Right forelimb (tissue), 1 donor: ENCODE measurements at regions not wholly inside any gene's neighbourhood (a gene's known extent, or its start where the extent isn't known, plus 50 kb on each side); places are given as distances from the start of the nearest gene placed in this dataset.

Source experiments
- DNase-seq: peaks from one replicate; pipeline ENCODE4 v3.0.0-alpha.2; 2018

- no peak for DNase-seq
Observed at GRCh38 chr1:217373761-217374701, 256.9 kb downstream of the GPATCH2 start.

DNA sequence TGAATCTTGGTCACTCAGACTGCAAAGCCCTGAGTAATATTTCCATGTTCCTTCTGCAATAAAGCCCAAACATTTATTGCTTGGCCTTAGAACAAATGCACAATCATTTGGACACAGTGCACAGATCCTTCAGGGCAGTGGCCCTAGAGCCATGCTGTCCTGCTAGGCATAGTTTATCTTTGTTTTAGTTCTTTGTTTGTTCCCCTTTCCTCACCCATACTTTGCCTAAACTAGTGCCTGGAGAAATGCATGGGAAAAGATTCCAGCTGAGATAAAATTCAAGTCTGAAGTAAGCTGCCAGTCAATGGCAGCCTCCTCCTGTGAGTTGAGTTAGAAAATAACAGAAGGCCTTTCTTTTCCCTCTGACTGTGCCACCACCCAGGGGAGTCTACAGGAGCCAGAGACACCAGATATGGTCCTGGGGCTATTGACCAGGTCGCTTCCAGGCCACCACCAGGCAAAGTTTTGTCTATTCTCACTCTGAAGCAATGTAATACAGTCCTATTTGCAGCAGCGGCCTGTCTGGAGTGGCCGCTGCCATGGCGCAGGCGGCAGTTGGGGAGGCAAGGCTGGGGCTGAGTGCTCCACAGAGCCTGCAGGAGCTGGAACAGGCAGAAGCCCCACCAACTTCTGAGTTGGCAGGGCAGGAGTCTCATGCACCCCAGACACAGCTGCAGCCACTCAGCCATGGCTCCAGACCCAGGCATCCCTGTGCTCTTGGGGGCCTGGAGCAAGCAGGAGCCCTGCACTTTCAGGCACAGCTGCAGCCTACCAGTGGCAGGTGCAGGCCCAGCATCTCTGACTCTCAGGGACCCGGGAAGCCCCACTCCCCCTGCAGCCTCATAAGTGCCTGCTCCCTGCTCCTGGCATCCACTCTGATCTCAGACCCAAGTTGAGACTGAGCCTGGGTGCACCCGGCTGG lies 258.6 kb downstream of the GPATCH2 start:
- DNase-seq, result no peak

- no peak for DNase-seq
Observed at GRCh38 chr1:217370757-217371156, 260.1 kb downstream of the GPATCH2 start.

- no peak for DNase-seq
Observed at GRCh38 chr1:217369996-217370551, 260.8 kb downstream of the GPATCH2 start.

GRCh38 chr1:217369271-217369981 lies 261.5 kb downstream of the GPATCH2 start:
- DNase-seq, result no peak

GRCh38 chr1:217364220-217364619 lies 266.7 kb downstream of the GPATCH2 start:
- no peak for DNase-seq

DNA sequence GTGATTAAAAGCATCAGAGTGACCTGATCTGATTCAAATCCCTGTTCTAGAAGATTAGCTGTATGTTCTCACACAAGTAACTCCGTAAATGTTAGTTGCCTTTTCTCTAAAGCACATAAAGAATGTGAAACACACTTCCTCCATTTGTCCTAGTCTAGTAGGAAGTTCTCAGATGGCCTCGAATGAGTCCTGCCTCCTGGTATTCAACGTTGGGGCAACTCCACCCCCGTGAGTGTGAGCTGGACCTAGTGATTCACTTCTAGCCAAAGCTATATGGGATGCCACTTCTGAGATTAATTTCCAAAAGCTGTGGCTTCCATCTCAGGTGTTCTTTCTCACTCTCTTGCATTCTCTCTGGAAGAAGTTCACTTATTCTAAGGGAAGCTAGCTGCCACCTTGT lies 267.6 kb downstream of the GPATCH2 start:
- no peak for DNase-seq

GRCh38 chr1:217360510-217360909 lies 270.4 kb downstream of the GPATCH2 start:
- no peak for DNase-seq

GRCh38 chr1:217354895-217355294 lies 276.0 kb downstream of the GPATCH2 start:
- no peak for DNase-seq

- DNase-seq, result no peak
Observed at GRCh38 chr1:217348960-217349664, 281.8 kb downstream of the GPATCH2 start.

DNA sequence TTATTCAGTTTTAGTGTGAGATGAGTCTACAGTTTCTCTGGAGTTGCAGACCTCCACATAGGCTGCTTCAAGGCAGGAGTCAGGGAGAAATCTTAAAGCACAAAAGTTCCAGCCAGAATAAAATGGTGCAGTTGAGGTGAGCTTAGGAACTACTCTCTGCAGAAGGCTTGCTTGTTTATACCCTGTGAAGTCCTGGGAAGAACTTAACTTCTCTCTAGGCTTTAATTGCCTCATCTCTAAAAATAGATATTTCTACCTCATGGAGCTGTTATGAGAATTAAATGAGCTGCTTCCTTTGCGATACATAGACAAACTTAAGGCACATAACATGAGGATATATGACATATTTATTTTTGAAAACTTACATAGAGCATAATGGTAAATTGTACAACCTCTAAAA lies 286.2 kb downstream of the GPATCH2 start:
- DNase-seq, result no peak

- no peak for DNase-seq
Observed at GRCh38 chr1:217343907-217344306, 287.0 kb downstream of the GPATCH2 start.

- DNase-seq, result no peak
Observed at GRCh38 chr1:217342105-217342504, 288.8 kb downstream of the GPATCH2 start.

GRCh38 chr1:217336724-217337123 lies 294.2 kb downstream of the GPATCH2 start:
- no peak for DNase-seq

- DNase-seq, result no peak
Observed at GRCh38 chr1:217333939-217334338, 297.0 kb downstream of the GPATCH2 start.

DNA sequence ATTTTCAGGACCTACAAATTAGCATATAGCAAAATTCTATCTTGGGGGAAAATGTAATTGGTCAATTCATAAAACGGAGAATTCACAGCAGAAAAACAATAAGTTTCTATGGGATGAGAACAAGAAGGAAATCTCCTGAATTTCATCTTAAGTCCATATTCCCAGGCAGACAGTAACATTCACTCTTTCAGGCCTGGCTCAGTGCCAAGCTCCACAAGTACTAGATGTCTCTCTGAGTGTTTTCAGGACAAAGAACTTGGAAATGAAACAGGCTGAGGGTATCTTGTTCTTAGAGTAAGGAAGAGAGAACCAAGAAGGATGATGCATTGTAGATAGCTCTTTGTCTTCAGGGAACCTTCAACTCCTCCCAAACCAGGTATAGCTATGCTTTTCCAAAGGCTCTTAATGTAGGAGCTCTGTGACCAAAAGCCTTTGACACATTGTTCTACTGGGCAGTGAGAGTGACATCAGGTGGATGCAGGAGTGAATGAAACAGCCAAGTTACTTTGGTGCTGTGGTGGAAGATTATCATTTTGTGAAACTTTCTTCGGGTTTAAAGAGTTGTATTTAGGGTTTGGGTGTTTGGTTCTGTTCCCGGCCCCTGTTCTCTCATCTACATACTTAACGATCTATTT lies 298.3 kb downstream of the GPATCH2 start:
- no peak for DNase-seq

- no peak for DNase-seq
Observed at GRCh38 chr1:217331698-217332097, 299.2 kb downstream of the GPATCH2 start.

GRCh38 chr1:217327901-217328300 lies 303.0 kb downstream of the GPATCH2 start:
- no peak for DNase-seq

GRCh38 chr1:217322834-217323233 lies 308.1 kb downstream of the GPATCH2 start:
- DNase-seq, result no peak

DNA sequence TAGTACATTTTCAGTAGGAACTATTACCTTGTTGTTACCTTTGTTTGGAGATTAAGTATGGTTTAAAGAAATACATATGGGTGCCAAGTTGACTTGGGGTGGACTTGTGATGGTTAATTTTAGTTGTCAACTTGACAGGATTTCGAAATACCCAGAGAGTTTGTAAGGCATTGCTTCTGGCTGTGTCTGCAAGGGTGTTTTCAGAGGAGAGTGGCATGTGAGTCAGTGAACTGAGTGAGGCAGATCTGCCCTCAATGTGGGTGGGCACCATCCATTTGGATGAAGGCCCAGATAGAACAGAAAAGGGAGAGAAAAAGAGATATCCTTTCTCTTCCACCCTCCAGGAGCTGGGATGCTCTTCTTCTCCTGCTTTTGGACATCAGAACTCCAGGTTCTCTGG lies 315.5 kb downstream of the GPATCH2 start:
- no peak for DNase-seq

- no peak for DNase-seq
Observed at GRCh38 chr1:217313096-217313495, 317.8 kb downstream of the GPATCH2 start.
